ENCODE measurements at regions not wholly inside any gene's neighbourhood (a gene's known extent, or its start where the extent isn't known, plus 50 kb on each side); places are given as distances from the start of the nearest gene placed in this dataset.

DNA sequence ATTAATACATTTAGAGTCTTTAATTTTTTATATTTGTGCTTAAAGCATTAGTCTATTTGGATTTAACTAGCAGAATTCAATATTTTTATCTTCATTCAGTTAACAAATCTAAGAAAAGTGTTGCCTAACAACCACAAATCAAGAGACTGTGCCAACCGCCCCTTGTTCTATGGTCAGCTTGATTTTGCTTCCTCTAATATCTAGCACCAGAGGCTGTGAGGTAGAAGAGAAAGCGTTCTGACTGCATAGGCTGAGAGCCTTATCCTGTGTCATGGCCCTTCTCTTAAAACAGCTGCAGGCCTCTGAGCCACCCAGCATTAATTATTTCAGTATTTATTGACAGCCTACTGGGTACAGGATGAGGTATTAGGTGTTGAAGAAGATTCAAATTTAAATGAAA lies 693.0 kb upstream of the CDH6 start (continued):
- TF ChIP-seq, protein P1, sequence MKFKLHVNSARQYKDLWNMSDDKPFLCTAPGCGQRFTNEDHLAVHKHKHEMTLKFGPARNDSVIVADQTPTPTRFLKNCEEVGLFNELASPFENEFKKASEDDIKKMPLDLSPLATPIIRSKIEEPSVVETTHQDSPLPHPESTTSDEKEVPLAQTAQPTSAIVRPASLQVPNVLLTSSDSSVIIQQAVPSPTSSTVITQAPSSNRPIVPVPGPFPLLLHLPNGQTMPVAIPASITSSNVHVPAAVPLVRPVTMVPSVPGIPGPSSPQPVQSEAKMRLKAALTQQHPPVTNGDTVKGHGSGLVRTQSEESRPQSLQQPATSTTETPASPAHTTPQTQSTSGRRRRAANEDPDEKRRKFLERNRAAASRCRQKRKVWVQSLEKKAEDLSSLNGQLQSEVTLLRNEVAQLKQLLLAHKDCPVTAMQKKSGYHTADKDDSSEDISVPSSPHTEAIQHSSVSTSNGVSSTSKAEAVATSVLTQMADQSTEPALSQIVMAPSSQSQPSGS (IDR thresholded peaks at IDR 0.05; ENCODE audit: low read length): no peak

Measured in H1 (cell line).